Kidney (tissue), 13 donors: ENCODE measurements at regions not wholly inside any gene's neighbourhood (a gene's known extent, or its start where the extent isn't known, plus 50 kb on each side); places are given as distances from the start of the nearest gene placed in this dataset.

Experiments
- DNase-seq, 5 donors: peaks; one replicate each; pipeline ENCODE4 v3.0.0-alpha.2; 2013 to 2020
- FAIRE-seq: peaks from 2 replicates; lab custom pipeline; 2012; peaks lifted over from hg19 to GRCh38; lab: Jason Lieb, UNC
- H3K27ac ChIP-seq, 2 donors: one replicate each; pipeline ENCODE4 v1.7.0; 2013; ENCODE audit warnings: low read depth in 2 of 2, low read length in 2 of 2, inconsistent platforms in 1 of 2
- H3K27me3 ChIP-seq: one replicate; pipeline ENCODE4 v1.7.1; 2013; ENCODE audit warnings: low read length, inconsistent platforms; ENCODE audit not compliant: control insufficient read depth, insufficient read depth
- H3K36me3 ChIP-seq, 3 donors: one replicate each; pipeline versions ENCODE4 v1.7.0 to v1.7.1; 2013; ENCODE audit warnings: low read length in 3 of 3, control low read depth in 1 of 3, inconsistent platforms in 1 of 3; ENCODE audit not compliant: insufficient read depth in 3 of 3, control insufficient read depth in 2 of 3
- H3K4me1 ChIP-seq, 3 donors: one replicate each; pipeline versions ENCODE4 v1.7.0 to v1.7.1; 2013; ENCODE audit warnings: low read length in 3 of 3, inconsistent platforms in 1 of 3, low read depth in 1 of 3; ENCODE audit not compliant: control insufficient read depth in 2 of 3, insufficient read depth in 2 of 3
- H3K4me3 ChIP-seq, 3 donors: one replicate each; pipeline versions ENCODE4 v1.7.0 to v1.8.1; 2013; ENCODE audit warnings: low read length in 3 of 3, control low read depth in 1 of 3, inconsistent platforms in 1 of 3
- H3K9ac ChIP-seq, 3 donors: one replicate each; pipeline versions ENCODE4 v1.7.0 to v1.7.1; 2013; ENCODE audit warnings: low read length in 3 of 3, control low read depth in 1 of 3, inconsistent platforms in 1 of 3
- H3K9me3 ChIP-seq, 3 donors: one replicate each; pipeline versions ENCODE4 v1.7.0 to v1.7.1; 2013; ENCODE audit warnings: low read length in 3 of 3, control low read depth in 1 of 3, inconsistent platforms in 1 of 3; ENCODE audit not compliant: control insufficient read depth in 2 of 3, insufficient read depth in 1 of 3
- intact Hi-C: fragments of 100-400 bp; cut with DNase I; formaldehyde crosslinking; loops from one replicate; pipeline ENCODE4 v1.11.1; 2022
- TF ChIP-seq, protein P1 (sequence below): IDR thresholded peaks from 3 replicates; pipeline ENCODE4 v1.5.1; 2012; ENCODE audit warnings: mild to moderate bottlenecking, moderate library complexity, borderline replicate concordance; ENCODE audit not compliant: insufficient read depth; ENCODE audit errors: extremely low read depth
- donor health status: control.
- donor health status: control.
- donor health status: control.
- donor health status: control.
- donor health status: control.
- donor health status: DM: yes; HTN: yes; CAD: no.
- donor health status: Normal renal cell carcinoma (clear cell type).

DNA sequence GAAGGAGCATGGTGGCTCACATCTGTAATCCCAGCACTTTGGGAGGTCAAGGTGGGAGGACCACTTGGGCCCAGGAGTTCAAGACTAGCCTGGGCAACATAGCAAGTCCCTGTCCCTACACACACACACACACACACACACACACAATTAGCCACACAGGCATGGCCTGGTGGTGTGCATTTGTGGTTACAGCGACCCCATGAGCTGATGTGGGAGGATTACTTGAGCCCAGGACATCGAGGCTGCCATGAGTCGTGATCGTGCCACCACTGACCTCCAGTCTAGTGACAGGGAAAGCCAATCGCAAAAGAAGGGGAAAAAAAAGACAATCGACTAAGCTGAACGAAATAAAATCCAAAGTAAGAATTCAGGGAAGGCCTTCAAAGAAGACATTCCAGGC lies 67.9 kb downstream of the TBX3 start:
- Histone ChIP-seq H3K36me3 (no peaks in the 10 kb centered on the region), H3K27me3 (no peaks in the 10 kb centered on the region), H3K9ac (no peak overlapping the region), H3K27ac (no peak overlapping the region), H3K4me3 (no peak overlapping the region), H3K9me3 (peaks cover 0 to 10% (median 4%) of the 10 kb centered on the region in 3 donors), H3K4me1 (no peaks in the 10 kb centered on the region)
- DNase-seq: no peak
- no peak for FAIRE-seq
- TF ChIP-seq, protein P1, sequence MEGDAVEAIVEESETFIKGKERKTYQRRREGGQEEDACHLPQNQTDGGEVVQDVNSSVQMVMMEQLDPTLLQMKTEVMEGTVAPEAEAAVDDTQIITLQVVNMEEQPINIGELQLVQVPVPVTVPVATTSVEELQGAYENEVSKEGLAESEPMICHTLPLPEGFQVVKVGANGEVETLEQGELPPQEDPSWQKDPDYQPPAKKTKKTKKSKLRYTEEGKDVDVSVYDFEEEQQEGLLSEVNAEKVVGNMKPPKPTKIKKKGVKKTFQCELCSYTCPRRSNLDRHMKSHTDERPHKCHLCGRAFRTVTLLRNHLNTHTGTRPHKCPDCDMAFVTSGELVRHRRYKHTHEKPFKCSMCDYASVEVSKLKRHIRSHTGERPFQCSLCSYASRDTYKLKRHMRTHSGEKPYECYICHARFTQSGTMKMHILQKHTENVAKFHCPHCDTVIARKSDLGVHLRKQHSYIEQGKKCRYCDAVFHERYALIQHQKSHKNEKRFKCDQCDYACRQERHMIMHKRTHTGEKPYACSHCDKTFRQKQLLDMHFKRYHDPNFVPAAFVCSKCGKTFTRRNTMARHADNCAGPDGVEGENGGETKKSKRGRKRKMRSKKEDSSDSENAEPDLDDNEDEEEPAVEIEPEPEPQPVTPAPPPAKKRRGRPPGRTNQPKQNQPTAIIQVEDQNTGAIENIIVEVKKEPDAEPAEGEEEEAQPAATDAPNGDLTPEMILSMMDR: no peak
- intact Hi-C loops: no loop called here

DNA sequence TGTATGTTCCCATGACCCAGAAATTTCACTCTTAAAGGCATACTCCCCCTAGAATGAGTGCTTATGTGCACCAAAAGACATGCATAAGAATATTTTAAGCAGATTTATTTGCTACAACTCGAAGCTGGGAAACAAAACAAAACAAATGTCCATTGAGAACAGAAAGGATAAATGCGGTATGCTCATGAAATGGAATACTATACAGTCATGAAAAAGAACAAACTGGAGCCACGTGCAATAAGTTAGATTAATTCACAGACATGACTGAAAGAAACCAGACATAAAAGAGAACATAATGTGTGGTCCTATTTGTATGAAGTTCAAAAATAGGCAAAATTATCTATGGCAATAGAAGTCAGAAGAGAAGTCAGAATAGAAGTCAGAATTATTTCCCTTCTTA lies 69.9 kb downstream of the TBX3 start:
- Histone ChIP-seq H3K27me3 (no peaks in the 10 kb centered on the region), H3K4me1 (no peaks in the 10 kb centered on the region), H3K9ac (no peak overlapping the region), H3K9me3 (peaks cover 0 to 10% (median 4%) of the 10 kb centered on the region in 3 donors), H3K36me3 (no peaks in the 10 kb centered on the region), H3K4me3 (no peak overlapping the region), H3K27ac (no peak overlapping the region)
- FAIRE-seq (no peak), DNase-seq (no peak)
- TF ChIP-seq, protein P1: no peak
- intact Hi-C loops: no loop called here

DNA sequence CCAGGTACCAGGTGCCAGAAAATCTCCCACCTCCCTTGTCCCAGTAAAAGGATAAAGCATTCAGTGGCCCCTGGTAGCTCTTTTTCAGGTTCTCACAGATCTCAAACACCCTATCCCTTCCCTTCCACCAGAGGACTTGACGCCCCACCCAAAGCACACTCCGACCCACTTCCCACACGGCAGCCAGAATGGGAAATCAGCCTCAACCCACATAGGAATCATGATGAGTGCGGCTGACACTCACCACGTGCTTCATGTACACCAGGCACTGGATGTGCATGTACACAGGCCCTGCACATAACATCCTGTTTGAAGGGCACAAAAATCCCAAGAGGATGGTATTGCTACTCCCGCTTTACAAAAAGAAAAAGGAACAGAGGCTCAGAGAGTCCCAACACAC lies 71.9 kb downstream of the TBX3 start:
- intact Hi-C loops: no loop called here
- peaks cover 0 to 10% (median 4%) of the 10 kb centered on the region in 3 donors for H3K9me3 ChIP-seq
- no peak overlapping the region for H3K27ac ChIP-seq
- H3K36me3 ChIP-seq: no peaks in the 10 kb centered on the region
- TF ChIP-seq, protein P1: no peak
- DNase-seq (no peak), FAIRE-seq (no peak)
- H3K27me3 ChIP-seq: no peaks in the 10 kb centered on the region
- no peak overlapping the region for H3K4me3 ChIP-seq
- H3K4me1 ChIP-seq: no peaks in the 10 kb centered on the region
- H3K9ac ChIP-seq: no peak overlapping the region
